NCI-H2107 treated with DMSO at 0.1 percent for 48 hours (cell line): ENCODE measurements at regions not wholly inside any gene's neighbourhood (a gene's known extent, or its start where the extent isn't known, plus 50 kb on each side); places are given as distances from the start of the nearest gene placed in this dataset.
"Not testable (repeated sequence)": the region's sequence is repeated elsewhere in the genome, so short reads cannot be mapped to it uniquely, and the experiment has no call there.

Experiments used
- DNase-seq: peaks from one replicate; lab custom pipeline; 2025; ENCODE audit not compliant: unreplicated experiment; lab: John Stamatoyannopoulos, UW

DNA sequence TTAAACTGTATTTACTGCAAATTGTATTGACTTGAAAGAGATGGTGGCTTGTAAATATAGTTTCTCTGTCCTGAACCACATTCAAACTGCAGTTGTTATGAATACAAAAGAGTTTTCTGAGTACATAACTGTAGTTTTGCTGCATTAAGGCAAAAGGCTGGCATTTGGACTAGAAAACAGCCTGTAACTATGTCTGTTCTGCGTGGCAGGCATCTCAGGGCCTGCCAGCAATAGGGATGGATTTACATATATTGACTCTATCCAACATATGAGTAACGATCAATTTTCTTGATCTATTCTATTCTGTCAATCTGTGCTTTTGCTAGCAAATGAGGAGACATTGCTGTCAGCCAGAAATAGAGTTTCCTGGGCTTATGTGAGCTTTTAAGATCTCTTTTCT is 174.6 kb downstream of the TMEM26 start:
- DNase-seq = no peak

DNA sequence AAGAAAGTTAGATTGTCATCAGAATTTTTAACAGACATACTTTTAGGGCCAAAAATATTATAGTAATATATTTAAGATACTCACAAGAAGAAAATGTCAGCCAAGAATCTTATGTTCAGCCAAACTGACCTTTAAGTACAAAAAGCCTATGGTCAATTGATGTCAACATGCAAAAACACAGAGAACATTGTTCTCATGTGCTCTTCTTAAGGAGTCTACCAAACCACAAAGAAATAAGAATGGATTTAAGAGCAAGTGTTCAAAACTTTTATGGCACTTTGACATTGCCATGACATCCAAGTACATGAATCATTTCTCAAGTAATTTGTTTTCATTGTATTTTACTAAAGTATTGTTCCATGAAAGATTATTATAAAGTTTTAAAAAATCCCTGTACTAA is 180.4 kb downstream of the TMEM26 start:
- no peak for DNase-seq

DNA sequence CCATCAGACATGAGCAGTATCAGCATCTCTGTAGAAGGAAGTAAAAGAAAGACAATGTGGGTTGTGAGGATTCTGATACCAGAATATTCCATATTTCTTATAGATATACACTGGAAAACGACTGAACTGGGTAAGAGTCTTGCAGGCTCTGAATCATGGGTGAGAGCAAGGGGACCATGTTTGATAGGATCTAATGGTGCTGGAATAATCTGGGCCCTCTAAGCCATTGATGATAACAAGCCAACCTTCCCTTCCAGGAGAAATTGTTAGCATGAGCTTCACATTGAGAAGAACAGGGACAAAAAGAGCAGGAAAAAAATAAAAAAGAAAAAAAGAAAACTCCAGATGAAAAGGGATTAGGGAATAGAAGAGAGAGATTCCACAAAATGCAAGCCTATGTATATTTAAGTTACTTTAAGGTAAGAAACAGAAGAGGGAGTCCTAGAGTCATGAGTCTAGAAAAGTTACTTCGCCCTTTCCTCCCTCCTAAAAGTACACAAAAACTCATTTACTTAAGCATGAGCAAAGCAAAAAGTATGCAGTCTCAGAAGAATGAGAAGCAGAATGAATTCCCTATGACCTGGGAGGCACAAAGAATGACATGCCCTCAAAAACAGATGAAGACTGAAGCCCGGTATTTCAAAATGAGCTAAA is 181.9 kb downstream of the TMEM26 start:
- no peak for DNase-seq

GRCh38 chr10:61263518-61263917 is 189.7 kb downstream of the TMEM26 start:
- no peak for DNase-seq

GRCh38 chr10:61262486-61263261 is 190.5 kb downstream of the TMEM26 start:
- no peak for DNase-seq

DNA sequence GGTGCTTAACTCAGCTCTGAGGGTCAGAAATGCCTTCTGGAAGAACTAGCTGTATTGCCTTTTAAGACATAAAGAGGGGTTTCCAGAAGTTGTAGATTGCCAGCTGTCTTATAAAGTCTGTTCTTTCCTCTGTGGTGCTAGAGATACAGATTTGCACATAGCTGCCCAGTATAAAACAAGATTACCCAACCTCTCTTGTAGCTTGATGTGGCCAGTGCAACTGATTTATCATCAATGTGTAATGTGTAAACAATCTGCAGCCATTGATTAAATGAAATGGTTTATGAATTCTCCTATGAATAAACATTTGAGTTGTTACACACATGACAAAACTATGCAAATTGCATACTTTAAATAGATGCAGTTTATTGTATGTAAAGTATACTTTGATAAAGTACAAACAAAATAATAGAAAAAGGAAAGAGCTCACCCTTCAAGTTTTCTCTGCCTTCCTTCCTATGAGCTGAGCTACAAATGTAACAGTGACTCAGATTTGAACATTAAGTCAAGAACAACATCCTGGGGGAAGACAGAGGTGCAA is 195.2 kb downstream of the TMEM26 start:
- no peak for DNase-seq

- DNase-seq = no peak
Observed at GRCh38 chr10:61257136-61257535, 196.0 kb downstream of the TMEM26 start.

GRCh38 chr10:61252326-61252725 is 200.9 kb downstream of the TMEM26 start:
- DNase-seq = not testable (repeated sequence)

- no peak for DNase-seq
Observed at GRCh38 chr10:61251089-61251488, 202.1 kb downstream of the TMEM26 start.

- DNase-seq = no peak
Observed at GRCh38 chr10:61250131-61250530, 203.1 kb downstream of the TMEM26 start.

- DNase-seq = no peak
Observed at GRCh38 chr10:61248013-61248412, 205.2 kb downstream of the TMEM26 start.

DNA sequence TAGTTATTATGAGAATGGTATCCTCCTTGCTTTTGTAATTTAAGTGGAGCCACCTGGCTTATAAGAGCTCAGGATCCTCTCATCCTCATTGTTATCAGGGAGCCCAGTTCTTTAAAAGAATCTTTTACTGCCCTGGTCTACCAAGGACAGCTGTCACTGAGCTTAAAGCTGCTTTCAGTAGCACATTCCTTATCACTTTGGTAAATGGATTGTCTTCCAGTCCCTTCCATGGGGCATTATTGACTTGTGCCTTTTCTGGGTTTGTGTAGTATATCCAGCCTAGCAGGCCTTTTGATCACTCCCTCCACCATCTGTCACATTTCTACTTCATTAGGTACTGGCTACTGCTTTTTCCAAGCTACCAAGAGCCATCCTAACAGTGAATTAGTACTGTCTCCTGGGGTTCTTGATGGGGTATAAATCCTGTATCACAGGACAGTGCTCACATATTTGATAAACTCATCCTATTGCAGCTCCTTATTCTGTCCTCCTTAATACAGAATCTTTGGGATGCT is 208.9 kb downstream of the TMEM26 start:
- DNase-seq = no peak

DNA sequence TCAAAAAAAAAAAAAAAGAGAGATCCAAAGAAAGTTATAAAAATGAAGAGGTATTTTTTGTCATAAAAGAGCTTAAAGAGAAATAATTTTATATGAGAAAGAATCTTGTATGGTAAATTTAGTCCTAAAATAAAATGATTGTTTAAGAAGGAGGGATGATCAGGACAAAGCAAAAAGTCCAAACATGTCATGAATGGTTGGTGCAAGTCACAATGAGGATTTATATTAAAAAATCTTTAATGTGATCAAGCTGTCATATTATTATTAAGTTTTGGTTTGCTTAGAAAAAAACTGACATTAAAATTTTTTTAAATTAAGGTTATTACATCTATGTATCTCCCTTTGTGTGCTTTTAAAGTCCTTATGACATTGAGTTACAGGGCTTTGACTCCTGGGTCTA is 220.4 kb downstream of the TMEM26 start:
- no peak for DNase-seq

- no peak for DNase-seq
Observed at GRCh38 chr10:61225939-61226338, 227.2 kb downstream of the TMEM26 start.

GRCh38 chr10:61223576-61223975 is 229.6 kb downstream of the TMEM26 start:
- DNase-seq = no peak

DNA sequence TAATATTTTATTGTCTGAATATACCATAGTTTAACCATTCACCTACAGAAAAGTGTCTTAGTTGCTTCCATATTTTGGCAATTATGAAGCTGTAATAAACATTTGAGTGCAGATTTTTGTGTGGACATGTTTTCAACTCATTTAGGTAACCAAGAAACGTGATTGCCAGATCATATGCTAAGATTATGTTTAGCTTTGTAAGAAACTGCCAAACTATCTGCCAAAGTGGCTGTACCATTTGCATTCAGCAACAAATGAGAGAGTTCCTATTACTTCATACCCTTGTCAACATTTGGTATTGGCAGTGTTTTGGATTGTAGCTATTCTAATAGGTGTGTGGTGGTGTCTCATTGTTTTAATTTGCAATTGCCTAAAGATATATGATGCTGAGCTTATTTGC is 233.5 kb downstream of the TMEM26 start:
- no peak for DNase-seq

- no peak for DNase-seq
Observed at GRCh38 chr10:61217851-61218565, 235.2 kb downstream of the TMEM26 start.

DNA sequence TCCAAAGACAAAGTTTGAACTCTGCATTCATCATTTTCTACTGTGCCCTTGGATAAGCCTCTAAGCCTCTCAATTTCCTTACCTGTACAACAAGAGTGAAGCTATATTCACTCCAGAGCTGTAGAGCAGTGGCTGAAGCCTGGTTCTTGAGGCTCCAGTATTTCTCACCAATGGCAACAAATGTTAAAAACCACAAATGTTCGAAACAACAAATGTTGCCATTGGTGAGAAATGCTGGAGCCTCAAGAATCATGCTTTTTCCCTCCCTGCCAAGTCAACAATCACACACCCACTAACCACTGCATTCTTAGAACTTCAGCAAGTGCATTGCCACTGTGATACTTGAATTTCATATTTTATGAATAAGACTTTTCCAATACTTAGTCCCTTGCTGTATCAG is 237.9 kb downstream of the TMEM26 start:
- no peak for DNase-seq

DNA sequence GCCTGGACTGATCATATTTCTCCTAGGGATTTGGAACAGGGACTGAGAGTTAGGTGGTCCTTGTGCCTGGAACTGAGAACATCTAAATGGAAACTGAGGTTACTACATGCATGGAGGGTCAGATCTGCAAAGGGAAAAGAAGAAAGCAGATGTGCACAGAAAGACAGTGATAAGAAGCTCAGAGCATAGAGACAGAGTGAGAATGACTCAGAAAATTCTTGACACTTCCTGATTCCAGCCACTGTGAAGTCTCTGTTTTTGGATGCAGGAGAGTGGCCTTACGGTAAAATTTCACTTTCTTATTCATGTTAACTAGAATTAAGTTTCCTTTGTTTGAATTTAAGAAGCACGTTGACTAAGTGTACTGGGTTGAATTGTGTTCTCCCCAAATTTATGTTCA is 241.7 kb downstream of the TMEM26 start:
- DNase-seq = no peak

DNA sequence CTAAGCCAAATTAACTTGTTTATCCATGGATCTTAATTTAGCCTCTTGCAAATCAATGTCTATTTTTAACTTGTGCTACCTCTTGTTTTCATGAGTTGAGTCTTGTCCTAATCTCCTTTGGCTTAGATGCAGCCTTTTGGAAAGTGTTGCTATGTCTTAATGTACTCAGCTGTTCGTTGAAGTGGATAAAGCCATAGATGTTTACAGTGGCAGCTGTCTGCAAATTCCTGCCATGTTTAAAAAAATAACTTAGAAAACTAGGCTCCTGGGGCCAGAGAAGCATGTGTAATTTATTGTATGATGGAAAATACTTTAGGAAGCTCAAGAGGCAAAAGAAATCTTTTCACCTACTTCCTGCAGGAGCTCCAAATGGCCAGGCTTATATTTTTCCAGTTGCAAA is 253.1 kb upstream of the RHOBTB1 start:
- DNase-seq = no peak

- DNase-seq = no peak
Observed at GRCh38 chr10:61195211-61195610, 251.2 kb upstream of the RHOBTB1 start.

- DNase-seq = not testable (repeated sequence)
Observed at GRCh38 chr10:61192589-61192988, 248.6 kb upstream of the RHOBTB1 start.
